ENCODE measurements at regions not wholly inside any gene's neighbourhood (a gene's known extent, or its start where the extent isn't known, plus 50 kb on each side); places are given as distances from the start of the nearest gene placed in this dataset.

DNA sequence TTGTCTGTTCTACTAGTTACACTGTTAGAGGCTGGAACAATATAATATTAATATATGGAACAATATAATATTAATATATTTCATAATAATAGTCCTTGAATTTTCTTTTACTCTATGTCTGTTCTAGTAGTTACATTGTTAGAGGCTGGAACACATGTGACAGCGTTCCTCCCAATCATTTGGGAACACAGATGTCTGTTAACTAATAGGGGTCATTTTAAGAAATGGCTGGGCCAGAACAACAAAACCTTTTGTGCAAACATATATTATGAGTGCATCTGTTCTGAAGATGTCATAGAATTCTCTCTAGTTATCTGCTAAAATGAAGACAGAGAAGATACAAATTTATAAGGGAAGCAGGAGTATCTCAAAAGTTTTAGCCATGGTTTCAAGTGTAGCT is 114.0 kb upstream of the PDZRN3 start:
- TF ChIP-seq, protein P1, sequence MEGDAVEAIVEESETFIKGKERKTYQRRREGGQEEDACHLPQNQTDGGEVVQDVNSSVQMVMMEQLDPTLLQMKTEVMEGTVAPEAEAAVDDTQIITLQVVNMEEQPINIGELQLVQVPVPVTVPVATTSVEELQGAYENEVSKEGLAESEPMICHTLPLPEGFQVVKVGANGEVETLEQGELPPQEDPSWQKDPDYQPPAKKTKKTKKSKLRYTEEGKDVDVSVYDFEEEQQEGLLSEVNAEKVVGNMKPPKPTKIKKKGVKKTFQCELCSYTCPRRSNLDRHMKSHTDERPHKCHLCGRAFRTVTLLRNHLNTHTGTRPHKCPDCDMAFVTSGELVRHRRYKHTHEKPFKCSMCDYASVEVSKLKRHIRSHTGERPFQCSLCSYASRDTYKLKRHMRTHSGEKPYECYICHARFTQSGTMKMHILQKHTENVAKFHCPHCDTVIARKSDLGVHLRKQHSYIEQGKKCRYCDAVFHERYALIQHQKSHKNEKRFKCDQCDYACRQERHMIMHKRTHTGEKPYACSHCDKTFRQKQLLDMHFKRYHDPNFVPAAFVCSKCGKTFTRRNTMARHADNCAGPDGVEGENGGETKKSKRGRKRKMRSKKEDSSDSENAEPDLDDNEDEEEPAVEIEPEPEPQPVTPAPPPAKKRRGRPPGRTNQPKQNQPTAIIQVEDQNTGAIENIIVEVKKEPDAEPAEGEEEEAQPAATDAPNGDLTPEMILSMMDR (conservative IDR thresholded peaks at IDR 0.05 in 1 of 2, IDR thresholded peaks at IDR 0.05 in 1 of 2; ENCODE audit: extremely low read depth in 1 of 2, insufficient read depth in 1 of 2, low read depth in 1 of 2, low read length in 2 of 2): no peak
- TF ChIP-seq EZH2 (IDR thresholded peaks at IDR 0.05; ENCODE audit: borderline replicate concordance, low read length): no peak
